Upper lobe of left lung (tissue), 4 donors: ENCODE measurements at regions not wholly inside any gene's neighbourhood (a gene's known extent, or its start where the extent isn't known, plus 50 kb on each side); places are given as distances from the start of the nearest gene placed in this dataset.

ENCODE experiments used
- EP300 ChIP-seq, 4 donors: sonication (generic); formaldehyde crosslinking; IDR thresholded peaks; one replicate each; pipeline ENCODE4 v1.5.1; 2017; ENCODE audit warnings: antibody characterized with exemption in 4 of 4, control low read depth in 2 of 4
- POLR2A ChIP-seq, 4 donors: fragments of 450-650 bp; IDR thresholded peaks; one replicate each; pipeline ENCODE4 v1.5.1; 2016 to 2017; ENCODE audit warnings: antibody characterized with exemption in 4 of 4, mild to moderate bottlenecking in 2 of 4
- TF ChIP-seq, protein P1 (sequence below), 6 experiments: fragments of 450-650 bp in 4 of 6; fragments of 200-600 bp in 2 of 6; sonication (generic) in 2 of 6; IDR thresholded peaks; one replicate each; pipeline ENCODE4 v1.5.1; 2016 to 2019; ENCODE audit warnings: antibody characterized with exemption in 6 of 6

DNA sequence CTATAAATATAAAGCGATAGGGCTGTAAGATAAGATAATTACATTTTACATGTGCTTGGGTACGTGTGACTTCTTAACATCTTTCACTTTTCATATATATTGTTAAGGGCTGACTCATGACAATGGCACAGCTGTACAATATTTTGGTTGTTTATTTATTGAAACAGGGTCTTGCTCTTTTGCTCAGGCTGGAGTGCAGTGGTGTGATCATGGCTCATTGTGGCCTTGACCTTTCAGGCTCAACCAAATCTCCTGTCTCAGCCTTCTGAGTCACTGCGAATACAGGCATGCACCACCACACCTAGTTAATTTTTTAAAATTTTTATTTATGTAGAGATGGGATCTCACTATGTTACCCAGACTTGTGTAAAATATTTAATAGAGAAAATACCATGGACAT lies 2532.4 kb upstream of the PCDH20 start:
- TF ChIP-seq, protein P1, sequence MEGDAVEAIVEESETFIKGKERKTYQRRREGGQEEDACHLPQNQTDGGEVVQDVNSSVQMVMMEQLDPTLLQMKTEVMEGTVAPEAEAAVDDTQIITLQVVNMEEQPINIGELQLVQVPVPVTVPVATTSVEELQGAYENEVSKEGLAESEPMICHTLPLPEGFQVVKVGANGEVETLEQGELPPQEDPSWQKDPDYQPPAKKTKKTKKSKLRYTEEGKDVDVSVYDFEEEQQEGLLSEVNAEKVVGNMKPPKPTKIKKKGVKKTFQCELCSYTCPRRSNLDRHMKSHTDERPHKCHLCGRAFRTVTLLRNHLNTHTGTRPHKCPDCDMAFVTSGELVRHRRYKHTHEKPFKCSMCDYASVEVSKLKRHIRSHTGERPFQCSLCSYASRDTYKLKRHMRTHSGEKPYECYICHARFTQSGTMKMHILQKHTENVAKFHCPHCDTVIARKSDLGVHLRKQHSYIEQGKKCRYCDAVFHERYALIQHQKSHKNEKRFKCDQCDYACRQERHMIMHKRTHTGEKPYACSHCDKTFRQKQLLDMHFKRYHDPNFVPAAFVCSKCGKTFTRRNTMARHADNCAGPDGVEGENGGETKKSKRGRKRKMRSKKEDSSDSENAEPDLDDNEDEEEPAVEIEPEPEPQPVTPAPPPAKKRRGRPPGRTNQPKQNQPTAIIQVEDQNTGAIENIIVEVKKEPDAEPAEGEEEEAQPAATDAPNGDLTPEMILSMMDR (IDR thresholded peaks at IDR 0.05) = no peak
- TF ChIP-seq EP300 (IDR thresholded peaks at IDR 0.05) (no peak), POLR2A (IDR thresholded peaks at IDR 0.05) (no peak)
